ELR (cell line): ENCODE measurements at regions not wholly inside any gene's neighbourhood (a gene's known extent, or its start where the extent isn't known, plus 50 kb on each side); places are given as distances from the start of the nearest gene placed in this dataset.

ENCODE experiments used
- DNase-seq: peaks from one replicate; pipeline ENCODE4 v3.0.0-alpha.2; 2015; ENCODE audit warnings: low read depth

DNA sequence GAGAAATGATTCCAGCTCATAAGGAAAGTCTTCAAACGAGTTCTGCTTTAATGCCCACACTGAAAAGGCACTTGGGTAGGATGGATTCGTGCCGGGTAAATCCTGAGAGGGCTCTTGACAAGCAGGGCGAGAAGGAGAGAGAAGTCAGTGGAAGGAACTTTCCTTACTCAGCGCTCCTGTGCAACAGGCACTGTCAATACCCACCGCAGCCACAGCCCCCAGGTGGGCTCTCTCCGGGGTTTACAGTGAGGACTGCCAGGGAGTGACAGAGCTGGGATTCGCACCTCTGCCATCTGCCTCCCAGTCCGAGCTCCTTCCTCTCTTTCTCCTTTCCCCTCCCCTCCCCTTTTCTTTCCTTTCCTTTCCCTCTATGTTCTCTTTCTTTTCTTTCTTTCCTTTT, 118.7 kb downstream of the BEGAIN start:
- DNase-seq: no peak

DNA sequence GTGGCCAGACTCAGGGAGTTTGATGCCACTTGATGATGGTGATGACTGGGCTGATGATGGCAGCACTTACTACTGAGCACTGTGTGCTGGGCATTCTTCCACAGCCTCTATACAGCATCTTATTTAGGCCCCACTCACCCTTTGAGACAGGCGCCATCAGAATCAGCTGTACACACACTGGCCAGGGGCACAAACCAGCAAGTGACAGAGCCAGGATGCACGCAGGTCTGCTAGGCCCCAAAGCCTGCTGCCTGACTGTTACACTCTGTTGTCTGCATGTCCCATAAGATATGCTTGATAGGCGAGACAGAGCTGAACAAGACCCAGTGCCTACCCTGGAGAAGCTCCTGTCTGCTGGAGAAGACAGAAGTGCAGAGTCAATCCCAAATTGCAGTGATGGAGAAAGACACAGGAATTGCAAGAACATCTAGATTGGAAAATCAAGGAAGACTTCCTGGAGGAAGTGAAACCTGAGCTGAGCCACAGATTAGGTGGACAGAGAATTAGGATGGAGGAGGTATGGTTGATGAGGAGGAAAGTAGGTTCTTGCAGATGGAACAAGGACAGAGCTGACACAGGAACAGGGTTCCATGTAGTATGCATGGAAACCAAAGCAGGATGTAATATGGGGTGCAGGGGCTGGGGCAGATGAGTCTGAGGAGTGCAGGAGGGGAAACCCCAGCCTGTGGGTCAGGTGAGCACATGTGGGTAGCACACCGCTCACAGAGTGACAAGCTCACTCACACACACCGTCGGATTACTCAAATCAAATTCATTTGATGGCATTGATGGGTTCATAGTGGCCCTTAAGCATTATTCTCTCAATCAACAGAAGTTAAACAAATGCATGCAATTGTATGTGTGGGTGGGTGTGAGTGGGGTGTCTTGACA, 117.3 kb downstream of the BEGAIN start:
- no peak for DNase-seq

- DNase-seq: no peak
Observed at GRCh38 chr14:100470523-100470897, 116.7 kb downstream of the BEGAIN start.

- DNase-seq: no peak
Observed at GRCh38 chr14:100471441-100472093, 115.7 kb downstream of the BEGAIN start.

DNA sequence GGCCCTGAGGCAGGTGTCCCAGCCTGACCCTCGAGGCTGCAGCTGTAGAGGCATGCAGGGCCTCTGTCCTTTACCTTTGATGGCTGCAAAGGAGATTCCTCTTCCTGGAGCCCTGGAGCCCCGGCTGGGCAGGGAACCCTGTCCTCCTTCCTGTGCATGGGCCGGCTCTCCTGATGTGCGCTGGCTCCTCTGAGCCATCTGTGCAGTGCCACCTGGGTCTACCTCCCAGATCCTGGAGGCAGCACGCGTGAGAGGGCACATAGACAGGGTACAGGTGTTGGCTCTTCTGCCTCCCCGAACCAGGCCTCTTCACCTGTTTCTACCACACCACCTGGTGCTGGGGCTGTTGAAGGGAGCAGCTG, 115.1 kb downstream of the BEGAIN start:
- DNase-seq: no peak

GRCh38 chr14:100472491-100472890, 114.7 kb downstream of the BEGAIN start:
- no peak for DNase-seq

GRCh38 chr14:100473249-100473648, 114.0 kb downstream of the BEGAIN start:
- DNase-seq: no peak

GRCh38 chr14:100474196-100474595, 113.0 kb downstream of the BEGAIN start:
- no peak for DNase-seq

GRCh38 chr14:100475268-100475667, 111.9 kb downstream of the BEGAIN start:
- no peak for DNase-seq

- peak; percentile 94 for DNase-seq
Observed at GRCh38 chr14:100476012-100476822, 111.0 kb downstream of the BEGAIN start.

DNA sequence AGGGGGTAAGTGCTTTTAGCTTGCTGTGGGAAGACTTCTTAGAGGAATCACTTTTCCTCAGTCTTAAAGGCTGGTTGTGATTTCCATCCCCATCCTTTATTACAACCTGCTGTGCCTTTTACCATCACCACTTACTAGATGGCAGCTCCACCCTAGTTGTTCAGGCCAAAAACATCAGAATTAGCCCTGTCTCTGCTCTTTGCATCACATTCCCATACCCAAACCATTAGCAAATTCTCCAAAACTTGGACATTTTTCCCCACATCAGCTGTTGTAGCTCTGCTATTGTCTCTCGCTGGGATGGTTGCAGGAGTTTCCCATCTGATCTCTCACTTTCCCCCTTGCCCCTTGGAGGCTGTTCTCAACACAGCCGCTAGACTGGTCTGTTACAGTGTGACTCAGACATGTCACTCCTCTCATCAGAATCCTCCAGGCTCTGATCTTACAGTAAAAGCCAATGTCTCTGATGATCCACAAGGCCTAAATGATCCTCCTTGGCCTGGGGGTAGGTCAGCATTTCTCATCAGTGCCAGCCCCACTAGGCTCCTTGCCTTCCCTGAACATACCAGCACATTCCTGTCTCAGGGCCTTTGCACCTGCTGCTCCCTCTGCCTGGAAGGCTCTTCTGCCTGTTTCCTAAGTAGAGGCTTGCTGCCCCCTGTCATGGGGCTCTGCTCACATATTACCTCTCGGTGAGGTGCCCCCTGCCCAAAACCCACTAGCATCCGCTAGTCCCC, 102.5 kb downstream of the BEGAIN start:
- DNase-seq: no peak

GRCh38 chr14:100486025-100486828, 101.0 kb downstream of the BEGAIN start:
- peak; percentile 74 for DNase-seq
